ENCODE measurements at regions not wholly inside any gene's neighbourhood (a gene's known extent, or its start where the extent isn't known, plus 50 kb on each side); places are given as distances from the start of the nearest gene placed in this dataset.

DNA sequence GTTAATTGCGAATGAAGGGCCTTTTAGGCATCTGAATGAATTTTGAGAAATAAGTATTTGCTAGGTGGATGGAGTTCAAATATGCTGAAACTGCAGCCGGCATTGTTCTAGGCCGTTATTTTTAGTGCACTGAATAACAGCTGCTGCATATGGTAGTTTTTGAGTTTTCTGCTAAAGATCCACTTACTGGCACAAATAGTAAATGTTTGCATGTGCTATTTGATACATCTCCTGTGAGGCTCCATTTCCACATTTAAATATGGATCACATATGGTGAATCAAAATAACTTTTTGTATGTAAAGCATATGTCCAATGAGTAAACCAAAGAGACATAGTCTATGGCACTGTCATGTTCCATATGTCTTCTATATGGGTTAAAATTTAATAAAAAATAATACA, 56.7 kb upstream of the CNTN4 start:
- Histone ChIP-seq H3K4me3 (no peak overlapping the region), H3K27ac (no peak overlapping the region), H3K4me1 (no peaks in the 10 kb centered on the region), H3K9me3 (no peaks in the 10 kb centered on the region), H3K27me3 (no peaks in the 10 kb centered on the region), H3K36me3 (no peaks in the 10 kb centered on the region)
- in situ Hi-C loops (cut with MboI; ENCODE audit: low sequenced_read_pairs in 4 of 4), result no loop called here
- ATAC-seq (no peak), DNase-seq (no peak)
- TF ChIP-seq, protein P1, sequence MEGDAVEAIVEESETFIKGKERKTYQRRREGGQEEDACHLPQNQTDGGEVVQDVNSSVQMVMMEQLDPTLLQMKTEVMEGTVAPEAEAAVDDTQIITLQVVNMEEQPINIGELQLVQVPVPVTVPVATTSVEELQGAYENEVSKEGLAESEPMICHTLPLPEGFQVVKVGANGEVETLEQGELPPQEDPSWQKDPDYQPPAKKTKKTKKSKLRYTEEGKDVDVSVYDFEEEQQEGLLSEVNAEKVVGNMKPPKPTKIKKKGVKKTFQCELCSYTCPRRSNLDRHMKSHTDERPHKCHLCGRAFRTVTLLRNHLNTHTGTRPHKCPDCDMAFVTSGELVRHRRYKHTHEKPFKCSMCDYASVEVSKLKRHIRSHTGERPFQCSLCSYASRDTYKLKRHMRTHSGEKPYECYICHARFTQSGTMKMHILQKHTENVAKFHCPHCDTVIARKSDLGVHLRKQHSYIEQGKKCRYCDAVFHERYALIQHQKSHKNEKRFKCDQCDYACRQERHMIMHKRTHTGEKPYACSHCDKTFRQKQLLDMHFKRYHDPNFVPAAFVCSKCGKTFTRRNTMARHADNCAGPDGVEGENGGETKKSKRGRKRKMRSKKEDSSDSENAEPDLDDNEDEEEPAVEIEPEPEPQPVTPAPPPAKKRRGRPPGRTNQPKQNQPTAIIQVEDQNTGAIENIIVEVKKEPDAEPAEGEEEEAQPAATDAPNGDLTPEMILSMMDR (IDR thresholded peaks at IDR 0.05 in 4 of 5, conservative IDR thresholded peaks at IDR 0.05 in 1 of 5), result no peak
- no peak for TF ChIP-seq POLR2A (IDR thresholded peaks at IDR 0.05)
- intact Hi-C loops (cut with DNase I; ENCODE audit: low total_unique reads), result no loop called here

All from gastrocnemius medialis (tissue), 4 donors.